HG03280 (cell line): ENCODE measurements at regions not wholly inside any gene's neighbourhood (a gene's known extent, or its start where the extent isn't known, plus 50 kb on each side); places are given as distances from the start of the nearest gene placed in this dataset.
"Not testable (repeated sequence)": the region's sequence is repeated elsewhere in the genome, so short reads cannot be mapped to it uniquely, and the experiment has no call there.

Experiments used
- ATAC-seq: cut with Tn5 transposase; IDR thresholded peaks from one replicate; pipeline ENCODE4 v1.9.1; 2021; ENCODE audit warnings: mild to moderate bottlenecking, moderate library complexity; ENCODE audit not compliant: unreplicated experiment

GRCh38 chr4:126544276-126544675, 1088.5 kb upstream of the INTU start:
- ATAC-seq: no peak

- ATAC-seq: not testable (repeated sequence)
These were observed 1086.6 kb upstream of the INTU start for GRCh38 chr4:126546197-126546596.

GRCh38 chr4:126547352-126547751, 1085.4 kb upstream of the INTU start:
- no peak for ATAC-seq

- ATAC-seq: no peak
These were observed 1083.9 kb upstream of the INTU start for GRCh38 chr4:126548890-126549289.

- no peak for ATAC-seq
These were observed 1080.4 kb upstream of the INTU start for GRCh38 chr4:126552321-126552720.

GRCh38 chr4:126553248-126553647, 1079.5 kb upstream of the INTU start:
- no peak for ATAC-seq

- ATAC-seq: no peak
These were observed 1074.2 kb upstream of the INTU start for GRCh38 chr4:126558596-126558995.

- ATAC-seq: no peak
These were observed 1072.8 kb upstream of the INTU start for GRCh38 chr4:126559961-126560360.

GRCh38 chr4:126560794-126561193, 1072.0 kb upstream of the INTU start:
- no peak for ATAC-seq

GRCh38 chr4:126563389-126563788, 1069.4 kb upstream of the INTU start:
- ATAC-seq: no peak

GRCh38 chr4:126564283-126564854, 1068.4 kb upstream of the INTU start:
- ATAC-seq: no peak

- ATAC-seq: no peak
These were observed 1063.8 kb upstream of the INTU start for GRCh38 chr4:126568652-126569570.

- ATAC-seq: no peak
These were observed 1060.5 kb upstream of the INTU start for GRCh38 chr4:126572264-126572663.

- ATAC-seq: no peak
These were observed 1050.0 kb upstream of the INTU start for GRCh38 chr4:126582737-126583136.

GRCh38 chr4:126583509-126583908, 1049.2 kb upstream of the INTU start:
- no peak for ATAC-seq

GRCh38 chr4:126591583-126591982, 1041.2 kb upstream of the INTU start:
- ATAC-seq: no peak

GRCh38 chr4:126592088-126592487, 1040.7 kb upstream of the INTU start:
- ATAC-seq: no peak

- no peak for ATAC-seq
These were observed 1039.1 kb upstream of the INTU start for GRCh38 chr4:126593626-126594025.

- no peak for ATAC-seq
These were observed 1037.1 kb upstream of the INTU start for GRCh38 chr4:126595643-126596042.

- no peak for ATAC-seq
These were observed 1033.0 kb upstream of the INTU start for GRCh38 chr4:126599746-126600145.

GRCh38 chr4:126603210-126603609, 1029.5 kb upstream of the INTU start:
- no peak for ATAC-seq

GRCh38 chr4:126603825-126604224, 1028.9 kb upstream of the INTU start:
- no peak for ATAC-seq
